GM18505 (cell line): ENCODE measurements at regions not wholly inside any gene's neighbourhood (a gene's known extent, or its start where the extent isn't known, plus 50 kb on each side); places are given as distances from the start of the nearest gene placed in this dataset.
"Not testable (repeated sequence)": the region's sequence is repeated elsewhere in the genome, so short reads cannot be mapped to it uniquely, and the experiment has no call there.

Experiments
- ATAC-seq: cut with Tn5 transposase; IDR thresholded peaks from one replicate; pipeline ENCODE4 v1.9.1; 2021; ENCODE audit not compliant: unreplicated experiment
- POLR2A ChIP-seq: IDR thresholded peaks from 4 replicates; pipeline ENCODE4 v1.6.1; 2011; ENCODE audit warnings: borderline replicate concordance; ENCODE audit not compliant: insufficient read depth, insufficient read length; ENCODE audit errors: extremely low read depth

- no peak for ATAC-seq
- no peak for TF ChIP-seq POLR2A
These were observed 565.2 kb downstream of the LTN1 start for GRCh38 chr21:28427394-28428022.

- no peak for ATAC-seq
- TF ChIP-seq POLR2A: no peak
These were observed 566.1 kb downstream of the LTN1 start for GRCh38 chr21:28426545-28426944.

GRCh38 chr21:28423521-28424190 lies 569.0 kb downstream of the LTN1 start:
- TF ChIP-seq POLR2A: no peak
- ATAC-seq: no peak

GRCh38 chr21:28421716-28422524 lies 570.8 kb downstream of the LTN1 start:
- ATAC-seq: no peak
- no peak for TF ChIP-seq POLR2A

GRCh38 chr21:28419811-28420210 lies 572.9 kb downstream of the LTN1 start:
- no peak for ATAC-seq
- TF ChIP-seq POLR2A: no peak

DNA sequence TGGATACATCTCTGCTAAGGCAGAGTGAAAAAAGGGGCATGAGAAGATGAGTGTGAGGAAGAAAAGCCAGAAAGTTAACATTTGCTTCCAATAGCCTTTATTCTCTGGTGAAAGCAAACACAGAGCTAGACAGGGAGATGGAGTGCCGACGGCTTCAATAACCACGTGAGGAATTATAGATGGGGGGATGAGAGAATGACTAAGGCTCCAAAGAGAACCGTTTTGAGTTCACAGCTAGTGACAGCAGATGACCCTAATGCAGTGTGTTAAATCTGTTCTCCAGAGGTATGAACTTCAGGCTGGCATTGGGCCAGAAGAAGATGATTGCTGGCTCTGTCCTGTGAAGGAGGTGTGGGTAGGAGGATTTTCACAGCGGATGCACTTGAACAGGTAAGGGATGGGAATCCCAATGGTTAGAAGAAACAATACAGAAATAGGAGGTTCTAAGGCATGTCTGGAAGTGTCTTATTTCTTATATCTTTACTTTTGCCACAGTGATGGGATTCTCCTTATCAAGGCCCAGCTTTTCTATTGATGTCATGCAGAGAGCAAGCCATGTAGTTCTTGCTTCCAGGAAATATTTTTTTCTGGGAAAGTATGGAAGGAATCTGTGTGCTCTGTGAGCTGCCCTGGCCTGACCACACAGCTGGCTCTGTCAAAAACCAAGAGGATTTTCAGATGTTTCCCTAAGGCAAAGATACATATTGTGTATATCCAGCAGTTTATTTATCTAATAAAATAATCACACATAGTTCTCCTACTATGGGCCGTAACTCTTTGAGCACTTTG lies 573.8 kb downstream of the LTN1 start:
- TF ChIP-seq POLR2A: no peak
- no peak for ATAC-seq

GRCh38 chr21:28410256-28410655 lies 582.4 kb downstream of the LTN1 start:
- no peak for ATAC-seq

DNA sequence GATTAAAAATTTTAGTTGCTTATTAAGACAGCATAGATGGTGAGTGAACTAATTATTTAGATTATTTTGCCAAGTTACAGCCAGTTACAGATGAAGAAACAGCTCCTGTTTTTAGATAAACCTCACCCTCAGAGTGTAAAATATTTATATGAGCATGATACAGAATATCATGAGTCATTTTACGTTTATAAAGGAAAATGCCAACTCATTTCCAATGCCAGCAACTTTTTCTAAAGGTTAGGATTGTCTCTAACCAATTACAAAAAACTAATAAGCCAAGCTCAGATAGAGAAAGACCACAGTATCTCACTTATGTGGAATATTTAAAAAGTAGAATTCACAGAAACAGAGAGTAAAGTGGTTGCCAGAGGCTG lies 590.1 kb downstream of the LTN1 start:
- no peak for TF ChIP-seq POLR2A
- ATAC-seq: no peak

More at GRCh38 chr21:28410256-28410655, 582.4 kb downstream of the LTN1 start:
- no peak for TF ChIP-seq POLR2A

- TF ChIP-seq POLR2A: no peak
These were observed 595.6 kb downstream of the LTN1 start for GRCh38 chr21:28397040-28397439.

GRCh38 chr21:28396421-28396820 lies 596.3 kb downstream of the LTN1 start:
- ATAC-seq: no peak
- TF ChIP-seq POLR2A: no peak

More at GRCh38 chr21:28397040-28397439, 595.6 kb downstream of the LTN1 start:
- ATAC-seq: no peak

- no peak for ATAC-seq
- no peak for TF ChIP-seq POLR2A
These were observed 599.4 kb downstream of the LTN1 start for GRCh38 chr21:28393279-28393678.

DNA sequence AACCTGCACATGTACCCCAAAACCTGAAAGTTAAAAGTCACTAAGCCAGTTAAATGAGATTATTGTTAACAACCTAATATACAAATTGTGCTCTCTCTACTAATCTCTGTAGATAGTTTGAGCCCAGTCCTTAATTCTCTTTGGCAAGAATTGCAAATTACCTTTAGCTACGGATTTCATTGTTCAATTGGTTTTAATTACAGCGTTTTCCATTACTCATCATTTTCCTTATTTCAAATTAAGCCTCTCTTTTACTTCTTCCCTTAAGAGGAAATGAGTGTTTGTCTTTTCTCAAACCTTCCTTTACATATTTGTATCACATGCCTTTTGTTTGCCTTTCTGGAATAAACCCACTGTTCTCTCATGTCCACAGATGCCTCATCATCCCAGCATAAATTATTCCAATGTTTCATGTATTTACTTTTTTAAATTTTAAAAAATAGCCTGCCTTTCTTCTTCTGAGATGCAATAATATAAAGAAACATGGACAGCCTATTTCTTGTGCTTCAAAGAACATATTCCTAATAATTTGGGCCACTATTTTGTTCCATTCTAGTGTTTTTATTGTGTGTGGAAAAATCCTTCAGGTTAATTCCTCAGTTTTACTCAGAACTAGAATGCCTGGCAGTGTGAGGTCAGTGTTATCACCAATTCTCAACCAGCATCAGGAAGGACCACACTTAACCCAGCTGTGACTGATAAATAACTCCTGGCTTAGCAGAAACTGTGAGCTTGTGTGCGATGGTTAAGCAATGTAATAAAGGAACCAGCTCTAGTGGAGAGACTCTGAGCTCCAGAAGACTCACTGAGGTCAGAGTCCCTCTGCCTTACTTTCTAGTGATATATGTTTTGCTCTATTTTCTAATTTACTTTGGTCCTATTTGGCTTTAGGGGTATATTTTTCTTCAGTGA lies 600.5 kb downstream of the LTN1 start:
- TF ChIP-seq POLR2A: no peak
- no peak for ATAC-seq

DNA sequence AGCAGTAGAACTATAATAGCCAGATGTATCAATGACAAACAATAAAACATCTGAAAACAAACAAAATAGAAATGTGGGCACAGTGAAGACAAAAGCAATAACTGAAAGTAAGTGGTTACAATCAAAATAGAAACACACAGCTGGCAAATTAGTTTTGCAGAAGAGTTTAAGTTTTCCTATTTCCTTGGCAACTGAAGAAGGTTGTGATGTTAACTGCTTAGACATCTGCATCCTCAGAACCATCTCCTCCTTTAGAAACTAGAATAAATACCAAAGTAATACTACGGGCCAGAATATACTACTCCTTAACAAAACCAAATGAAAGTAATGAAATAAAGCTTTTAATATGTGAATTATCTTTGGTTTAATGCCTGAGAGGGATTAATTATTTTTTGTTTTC lies 605.5 kb downstream of the LTN1 start:
- ATAC-seq: no peak
- no peak for TF ChIP-seq POLR2A

DNA sequence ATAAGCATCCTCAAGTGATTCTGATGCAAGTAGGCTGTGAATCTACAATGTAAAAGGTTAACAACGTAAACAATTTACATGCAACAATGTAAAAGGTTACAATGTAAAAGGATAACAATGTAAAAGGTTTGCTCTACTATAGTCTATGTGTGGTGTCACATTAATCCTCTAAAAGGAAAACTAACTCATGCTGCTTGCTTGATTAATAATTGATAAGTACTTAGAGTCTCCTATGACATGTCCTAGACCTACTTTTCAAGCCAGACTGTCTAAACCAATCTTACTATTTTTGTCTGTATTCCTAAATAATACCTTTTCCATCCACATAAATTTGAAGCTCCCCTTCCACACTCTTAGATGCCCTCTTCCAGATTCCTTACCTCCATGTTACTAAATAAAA lies 606.8 kb downstream of the LTN1 start:
- no peak for TF ChIP-seq POLR2A
- ATAC-seq: no peak

- not testable (repeated sequence) for ATAC-seq
These were observed 611.5 kb downstream of the LTN1 start for GRCh38 chr21:28381000-28381745.
